Esophagus mucosa (tissue), 1 donor: ENCODE measurements at regions not wholly inside any gene's neighbourhood (a gene's known extent, or its start where the extent isn't known, plus 50 kb on each side); places are given as distances from the start of the nearest gene placed in this dataset.

Source experiments
- ATAC-seq: fragments of 200-7000 bp; cut with Tn5 transposase; one replicate; pipeline ENCODE4 v1.9.1; 2020
- donor health status: DM: yes; HTN: yes; CAD: no.

DNA sequence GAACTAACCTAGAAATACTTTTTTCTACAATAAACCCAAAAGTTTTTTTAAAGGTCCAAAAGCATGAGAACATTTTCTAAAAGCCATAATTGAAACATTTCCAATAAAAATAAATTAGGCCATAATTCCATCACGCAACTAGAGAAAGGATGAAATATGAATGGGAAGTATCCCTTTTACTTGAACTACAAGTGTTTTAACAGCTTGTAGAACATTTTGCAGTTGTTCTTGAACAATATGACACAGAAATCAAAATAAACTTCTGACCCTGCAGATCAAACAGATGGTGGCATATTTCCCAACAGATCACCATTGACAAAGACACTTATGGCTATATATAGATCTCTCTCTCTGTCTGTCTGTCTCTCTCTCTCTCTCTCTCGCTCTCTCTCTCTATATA is 624.4 kb downstream of the PSAT1 start:
- ATAC-seq = no peak

DNA sequence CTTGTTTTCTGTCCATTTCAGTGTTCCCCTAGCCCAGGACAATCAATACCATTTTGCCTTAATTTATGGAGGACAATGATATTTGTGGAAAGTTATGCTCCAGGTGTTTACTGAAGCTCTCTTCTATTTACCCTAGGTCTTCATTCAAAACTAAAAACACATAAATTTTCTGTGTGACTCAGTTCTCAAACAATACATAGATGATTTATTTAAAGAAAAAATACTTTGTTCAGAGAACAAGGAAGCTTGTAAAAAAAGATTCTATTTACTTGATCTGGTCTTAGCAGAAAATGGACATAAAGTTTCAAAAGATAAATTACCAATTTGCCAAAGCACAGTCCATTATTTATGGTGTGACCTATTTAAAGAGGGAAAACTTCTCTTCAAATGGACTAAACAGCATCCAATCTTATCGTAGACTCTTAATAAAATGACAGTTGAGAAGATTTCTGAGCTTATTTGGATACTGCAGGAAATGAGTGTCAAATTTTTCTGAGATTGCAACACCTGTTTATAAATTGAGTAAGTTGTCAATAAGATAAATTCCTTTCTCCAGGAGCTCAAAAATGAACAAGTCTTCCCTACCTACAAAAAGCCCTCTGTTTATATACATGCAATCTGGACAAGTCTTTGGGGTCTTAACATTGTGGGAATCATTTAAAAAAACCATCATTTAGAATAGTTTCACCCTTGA is 627.2 kb downstream of the PSAT1 start:
- ATAC-seq = no peak

DNA sequence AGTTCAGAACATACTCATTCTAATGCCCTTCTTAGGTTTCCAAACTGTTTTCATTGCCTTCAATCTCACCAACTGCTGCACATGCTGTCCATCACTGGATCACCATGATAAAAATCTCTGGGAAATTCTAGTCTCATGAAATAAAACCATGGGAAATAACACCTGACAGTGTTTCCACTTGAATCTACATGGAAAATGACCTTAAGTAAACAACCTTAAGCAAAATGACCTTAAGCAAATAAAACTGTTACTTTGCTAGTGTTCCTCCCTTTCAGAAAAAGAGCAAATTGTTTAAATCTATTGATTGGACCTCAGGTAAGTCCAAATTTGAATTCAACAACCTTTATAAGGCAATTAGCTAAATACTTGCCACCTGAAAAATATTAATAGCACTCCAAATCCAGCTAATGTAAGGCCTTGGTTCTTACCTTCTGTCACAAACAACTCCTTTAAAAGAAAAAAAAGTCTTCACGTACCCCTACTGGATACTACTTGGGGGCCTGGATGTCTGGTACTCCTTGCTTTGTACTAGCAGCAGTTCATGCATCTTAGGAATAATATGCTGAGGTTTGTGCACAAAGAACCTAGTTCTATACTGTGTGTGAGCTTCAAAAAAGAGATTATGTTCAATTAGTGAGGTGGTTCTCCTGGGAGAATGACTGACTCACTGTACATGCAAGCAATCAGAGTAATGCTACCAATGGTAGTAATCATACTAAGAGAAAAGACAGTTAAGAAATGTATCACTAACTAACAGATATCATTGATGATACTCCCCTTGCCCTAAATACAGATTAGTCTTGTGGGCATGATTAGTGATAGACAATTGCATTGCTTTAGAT is 630.4 kb downstream of the PSAT1 start:
- ATAC-seq = no peak

DNA sequence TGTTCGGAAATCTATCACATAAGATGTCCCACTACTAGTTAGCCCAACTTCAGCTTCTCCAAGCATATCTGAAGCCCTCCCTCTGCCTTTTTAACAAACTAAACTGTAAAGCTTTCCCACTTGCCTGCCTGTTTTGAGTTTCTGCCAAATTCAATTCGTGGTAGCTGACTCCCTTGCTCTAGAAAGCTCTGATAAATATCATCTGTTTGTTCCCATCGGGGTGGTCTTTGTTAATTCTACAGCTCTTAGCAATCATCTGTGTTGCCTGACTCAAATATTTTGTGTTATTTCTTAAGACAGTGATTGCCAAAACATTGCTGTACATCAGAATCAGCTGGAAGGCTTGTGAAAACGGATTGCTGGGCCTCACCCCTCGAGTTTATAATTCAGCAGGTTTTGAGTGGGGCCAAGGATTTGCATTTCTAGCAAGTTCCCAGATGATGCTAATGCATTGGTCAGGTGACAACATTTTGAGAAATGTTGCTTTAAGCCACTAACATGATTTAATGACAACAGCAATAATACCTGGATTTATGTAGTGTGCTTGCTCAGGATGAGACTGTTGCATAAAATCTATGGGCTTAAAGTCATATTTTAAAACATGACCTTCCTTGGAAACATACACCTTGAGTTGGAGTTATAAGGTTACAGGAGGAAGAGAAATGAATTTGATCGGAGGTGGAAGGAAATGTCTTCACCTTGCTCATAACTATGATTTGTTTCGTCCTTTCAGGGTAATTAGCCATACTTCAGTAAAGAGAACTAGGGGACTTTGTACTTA is 631.9 kb downstream of the PSAT1 start:
- no peak for ATAC-seq

DNA sequence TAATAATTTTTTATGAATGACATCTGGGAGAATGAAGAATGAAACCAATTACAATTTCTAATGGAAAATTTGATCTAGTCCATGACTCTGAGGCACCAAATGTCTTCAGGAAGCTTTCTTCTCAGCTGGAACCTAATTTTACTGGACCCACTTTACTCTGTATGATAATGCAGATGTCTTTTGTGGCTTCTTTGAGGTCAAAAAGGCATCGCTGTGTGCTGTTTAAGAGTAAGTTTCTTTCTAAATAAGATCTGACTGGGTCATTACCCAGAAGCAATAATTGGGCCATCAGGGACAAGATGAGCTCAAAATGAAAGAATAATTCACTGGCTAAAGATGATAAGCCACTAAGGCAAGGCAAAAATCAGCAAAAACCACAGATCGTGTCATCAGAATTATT is 633.4 kb downstream of the PSAT1 start:
- no peak for ATAC-seq

DNA sequence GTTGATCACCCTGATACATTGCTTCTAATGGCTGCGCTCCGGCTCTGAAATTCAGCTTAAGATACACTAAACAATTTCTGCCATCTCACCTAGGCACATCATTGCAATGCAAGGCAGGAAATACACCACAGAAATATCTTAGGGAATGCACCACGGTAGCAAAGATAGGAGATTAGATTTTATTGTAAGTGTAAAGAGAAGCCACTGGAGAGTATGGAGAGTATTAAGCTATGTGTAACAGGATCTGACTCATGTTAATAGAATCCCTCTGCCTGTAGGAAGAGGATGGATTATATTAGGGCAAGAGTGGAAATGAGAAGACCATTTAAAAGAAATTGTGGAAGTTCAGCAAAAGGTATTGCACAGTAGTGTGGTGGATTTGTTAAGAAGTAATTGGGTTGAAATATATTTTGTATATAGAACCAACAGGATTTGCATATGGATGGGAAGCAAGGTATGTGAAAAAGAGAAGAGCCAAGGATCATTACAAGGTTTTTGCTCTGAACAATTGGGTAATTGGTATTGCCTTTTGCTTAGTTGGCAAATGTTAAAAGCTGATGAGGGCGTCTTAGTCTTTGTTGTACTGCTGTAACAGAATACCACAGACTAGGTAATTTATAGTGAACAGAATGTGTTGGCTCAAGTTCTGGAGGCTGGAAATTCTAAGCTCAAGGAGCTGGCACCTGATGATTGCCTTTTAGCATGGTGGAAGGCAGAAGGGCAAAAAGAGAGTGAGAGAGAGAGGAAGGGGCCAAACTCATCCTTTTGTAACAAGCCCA is 636.1 kb downstream of the PSAT1 start:
- peak; percentile 52 for ATAC-seq

DNA sequence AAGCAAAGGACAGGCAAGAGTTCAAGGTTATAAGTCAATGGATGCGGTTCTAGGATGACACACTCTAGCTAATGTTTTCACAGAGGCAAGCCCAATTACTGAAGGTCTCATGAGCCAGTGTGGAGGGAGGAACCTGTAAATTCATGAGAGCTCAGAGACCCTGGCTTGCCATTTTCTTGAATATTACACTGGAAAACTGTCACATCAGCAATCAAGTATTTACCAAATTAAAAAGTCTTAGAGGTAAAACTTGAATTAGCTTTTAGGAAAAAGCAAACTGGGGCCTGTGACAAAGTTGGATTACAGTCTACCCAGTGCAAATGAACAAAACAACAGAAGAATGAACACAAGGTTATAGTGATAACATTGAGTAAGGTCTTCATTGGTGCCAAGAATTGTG is 636.9 kb upstream of the TLE4 start:
- ATAC-seq = no peak

DNA sequence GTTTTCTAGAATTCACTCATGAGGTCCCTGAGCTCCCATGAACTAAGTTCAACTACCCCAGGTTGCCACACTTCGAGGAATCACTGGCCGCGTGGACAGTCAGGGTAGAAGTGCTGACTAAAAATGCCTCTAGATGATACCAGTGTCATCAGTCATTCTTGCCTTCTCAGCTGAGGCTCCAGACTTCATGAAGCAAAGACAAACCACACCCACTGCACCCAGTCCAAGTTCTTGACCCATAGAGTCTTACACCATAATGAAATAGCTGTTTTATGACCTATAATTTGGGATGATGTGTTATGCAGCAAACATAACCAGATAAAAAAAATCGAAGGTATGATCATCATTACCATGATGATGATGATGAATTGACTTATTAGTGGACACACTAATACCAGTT is 632.9 kb upstream of the TLE4 start:
- no peak for ATAC-seq

DNA sequence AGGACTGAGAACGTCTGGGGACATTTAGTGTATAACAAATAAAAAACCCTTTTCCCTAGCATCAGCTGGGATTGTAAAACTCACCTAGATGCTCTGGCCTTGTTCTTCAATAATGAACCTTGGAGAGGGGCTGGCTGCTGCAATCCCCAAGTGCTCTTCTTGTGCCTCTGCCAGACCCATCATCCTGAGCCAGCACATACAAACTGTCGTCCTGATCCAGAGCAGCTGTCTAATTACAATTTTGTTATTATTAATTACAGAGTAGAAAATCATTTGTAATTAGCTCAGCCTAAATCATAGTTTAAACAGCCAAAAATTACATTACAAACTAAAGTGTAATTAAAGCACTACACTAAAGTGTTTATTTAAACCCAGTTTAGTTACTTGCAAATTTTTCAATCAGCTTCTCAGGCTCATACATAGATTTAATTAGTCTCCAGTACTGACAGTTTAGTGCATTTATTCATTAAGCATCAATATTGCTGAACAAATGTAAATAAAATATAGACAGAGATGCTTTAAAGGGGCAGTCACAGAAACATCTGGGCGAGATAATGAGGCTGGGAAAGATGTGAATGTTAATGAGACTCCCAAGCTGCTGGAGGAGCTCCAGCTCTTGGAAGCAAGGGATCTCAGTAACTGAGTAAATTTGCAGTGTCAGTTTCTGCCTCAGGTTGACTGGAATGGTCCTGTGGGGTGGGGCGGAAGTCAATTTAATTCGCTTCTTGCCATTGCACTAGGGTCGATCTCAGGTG is 632.3 kb upstream of the TLE4 start:
- no peak for ATAC-seq

DNA sequence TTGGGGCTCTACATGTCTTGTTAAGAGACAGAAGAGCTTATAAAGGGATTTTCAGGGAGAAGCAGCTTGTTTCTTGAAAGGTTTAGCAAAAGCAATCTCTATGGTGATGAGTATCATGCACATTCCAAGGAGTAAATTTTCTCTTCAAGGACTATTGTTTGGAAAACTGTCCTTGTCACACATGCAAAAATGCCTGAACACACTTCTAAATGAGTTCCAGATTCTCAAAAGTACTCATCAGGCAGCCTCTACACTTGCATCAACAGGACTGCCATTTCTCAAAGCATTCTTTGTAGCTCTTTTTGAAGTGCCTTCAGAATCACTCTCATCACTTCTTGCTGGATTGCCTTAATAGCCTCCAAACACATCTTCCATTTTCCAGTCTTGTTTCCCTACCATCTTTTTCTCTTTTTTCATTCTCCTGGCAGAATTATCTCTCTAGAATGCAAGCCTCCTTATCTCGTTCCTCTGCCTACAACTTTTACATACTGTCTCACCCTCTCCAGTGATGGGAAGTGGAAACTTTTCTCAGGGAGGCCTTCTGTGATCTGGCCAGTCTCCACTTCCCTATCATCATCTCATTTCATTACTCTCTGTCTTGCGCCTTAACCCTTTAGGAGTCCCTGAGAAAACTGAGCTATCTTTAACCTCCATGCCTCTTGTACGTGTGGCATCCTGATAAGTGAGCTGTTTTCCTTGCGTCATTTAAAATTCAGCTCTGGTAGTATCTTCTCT is 631.5 kb upstream of the TLE4 start:
- ATAC-seq = no peak

DNA sequence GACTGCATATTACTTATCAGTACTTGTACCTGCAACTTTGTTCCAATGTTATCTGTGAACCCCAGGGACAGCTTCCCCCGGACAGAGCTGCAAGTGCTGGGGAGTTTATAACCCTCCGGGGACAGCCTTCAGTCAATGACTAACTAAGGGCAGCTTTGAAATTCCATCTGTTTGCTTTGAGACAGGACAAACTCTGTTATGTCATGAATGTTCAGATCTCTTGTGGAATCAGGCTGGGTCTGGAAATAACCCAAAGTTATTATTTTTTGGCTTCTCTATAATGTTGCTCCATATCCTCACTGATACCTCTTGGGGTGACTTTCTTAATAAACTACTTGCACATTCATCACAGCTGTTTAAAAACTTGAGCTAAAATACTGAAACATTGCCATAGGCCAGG is 617.5 kb upstream of the TLE4 start:
- no peak for ATAC-seq

DNA sequence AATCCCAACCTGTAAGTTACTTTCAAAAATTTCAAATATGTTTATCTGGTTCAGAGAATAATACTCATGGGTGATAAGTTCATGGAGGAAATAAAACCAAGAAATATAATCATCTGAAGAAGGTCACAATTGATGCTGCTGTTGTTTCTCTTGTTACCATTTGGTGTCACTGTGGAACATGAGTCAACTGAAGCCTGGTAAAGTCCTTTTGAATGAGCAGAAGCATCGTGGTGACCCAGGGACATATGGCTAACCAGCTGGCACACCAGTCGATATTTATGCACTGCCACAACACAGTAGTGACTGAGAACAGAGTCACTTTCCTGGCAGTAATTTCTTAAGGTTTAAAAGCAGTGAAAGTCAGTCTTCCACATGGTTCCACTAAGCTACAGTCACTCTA is 612.9 kb upstream of the TLE4 start:
- no peak for ATAC-seq

DNA sequence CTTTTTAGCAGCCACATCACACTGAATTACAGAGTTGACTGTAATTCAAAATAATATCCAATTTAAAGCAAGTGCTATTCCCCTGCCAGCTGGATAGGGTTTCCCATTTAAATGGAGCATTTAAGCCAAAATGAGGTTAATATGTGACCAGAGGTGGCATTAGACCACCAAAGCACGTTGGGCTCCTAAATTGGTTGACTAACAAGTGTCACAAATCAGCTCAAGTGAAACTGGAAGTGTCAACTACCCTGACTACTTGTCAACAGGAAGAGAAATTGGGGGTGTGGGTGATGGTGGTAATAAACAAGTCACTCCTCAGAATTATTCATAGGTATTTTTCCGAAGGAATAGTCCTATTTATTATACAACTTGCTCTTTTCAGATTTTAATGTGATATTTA is 609.6 kb upstream of the TLE4 start:
- ATAC-seq = no peak

DNA sequence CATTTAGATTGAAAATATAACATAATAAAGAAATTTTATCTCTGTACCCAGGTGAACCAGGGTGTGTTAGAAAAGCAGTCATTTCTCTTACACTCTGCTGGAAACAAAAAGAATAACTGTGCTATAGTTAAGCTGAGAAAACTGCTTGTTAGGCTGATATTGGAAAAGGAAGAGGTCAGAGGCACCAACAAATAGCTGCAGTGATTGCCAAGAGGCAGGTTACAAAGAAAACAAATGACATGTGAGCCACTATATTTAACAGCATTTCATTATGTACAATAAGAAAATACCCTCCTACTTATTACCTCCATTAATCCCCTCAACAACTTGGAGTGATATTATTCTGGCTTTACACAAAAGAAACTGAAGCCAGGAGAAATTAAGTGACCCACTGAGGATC is 607.9 kb upstream of the TLE4 start:
- no peak for ATAC-seq

DNA sequence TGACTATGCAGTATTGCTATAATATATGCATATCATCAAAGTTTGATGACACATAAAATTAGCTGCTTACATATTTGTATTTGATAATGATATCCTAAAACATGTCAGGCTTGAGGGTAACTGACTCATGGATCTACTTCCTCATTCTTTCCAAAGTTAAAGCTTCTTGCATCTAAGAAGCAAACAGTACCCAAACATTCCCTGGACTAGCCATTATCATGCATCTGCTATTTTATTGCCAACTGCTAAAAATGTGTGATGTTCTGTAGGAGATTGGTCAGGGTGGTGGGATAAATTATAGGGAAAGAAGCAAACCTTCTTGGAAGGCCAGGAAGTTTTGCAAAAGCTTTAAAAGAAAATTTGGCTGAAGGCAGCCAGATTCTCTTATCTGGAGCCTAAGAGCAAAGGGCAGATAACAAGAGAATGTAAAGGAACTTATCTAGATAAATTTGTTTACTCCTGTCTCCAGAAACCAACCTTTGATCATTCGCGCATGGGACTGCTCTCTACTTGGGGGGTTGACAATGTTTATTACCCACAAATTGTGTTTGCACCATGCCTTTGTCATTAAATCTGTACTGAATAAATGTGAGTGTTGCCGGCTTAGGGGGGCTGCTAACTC is 604.1 kb upstream of the TLE4 start:
- ATAC-seq = no peak

DNA sequence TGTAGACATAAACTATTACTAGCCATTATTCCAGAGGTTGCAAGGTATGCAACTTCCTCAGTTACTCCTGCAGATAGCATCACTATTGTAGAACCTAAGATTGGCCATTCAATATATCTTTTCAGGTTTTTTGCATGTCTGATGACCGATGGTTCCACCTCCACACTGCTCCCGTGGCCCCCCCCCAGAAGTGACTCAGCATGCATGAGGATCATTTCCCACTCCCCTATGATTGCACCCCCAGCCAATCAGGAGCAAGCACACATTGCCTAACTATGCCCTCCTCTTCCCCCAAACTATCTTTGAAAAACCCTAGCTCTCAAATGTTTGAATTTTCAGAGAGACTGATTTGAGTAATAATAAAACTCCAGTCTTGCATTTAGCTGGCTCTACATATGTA is 601.4 kb upstream of the TLE4 start:
- no peak for ATAC-seq

DNA sequence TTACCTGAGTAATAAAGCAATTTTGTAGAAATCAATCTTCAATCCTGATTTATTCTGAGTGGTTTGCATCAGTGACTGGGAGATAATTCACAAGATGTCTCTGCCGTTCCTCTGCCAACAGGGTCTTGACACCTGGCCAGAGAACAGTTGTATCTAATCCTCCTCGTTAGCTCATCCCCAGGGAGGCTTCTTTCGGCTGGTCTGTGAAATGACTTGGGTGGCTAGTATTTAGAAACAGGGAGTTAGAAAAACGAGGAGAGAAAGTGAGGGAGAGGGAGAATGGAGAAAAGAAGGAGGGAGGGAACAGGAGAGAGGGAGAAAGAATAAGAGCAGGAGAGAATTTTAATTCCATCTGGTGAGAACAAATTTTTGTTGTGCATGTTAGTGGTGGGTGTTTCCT is 600.2 kb upstream of the TLE4 start:
- ATAC-seq = no peak

DNA sequence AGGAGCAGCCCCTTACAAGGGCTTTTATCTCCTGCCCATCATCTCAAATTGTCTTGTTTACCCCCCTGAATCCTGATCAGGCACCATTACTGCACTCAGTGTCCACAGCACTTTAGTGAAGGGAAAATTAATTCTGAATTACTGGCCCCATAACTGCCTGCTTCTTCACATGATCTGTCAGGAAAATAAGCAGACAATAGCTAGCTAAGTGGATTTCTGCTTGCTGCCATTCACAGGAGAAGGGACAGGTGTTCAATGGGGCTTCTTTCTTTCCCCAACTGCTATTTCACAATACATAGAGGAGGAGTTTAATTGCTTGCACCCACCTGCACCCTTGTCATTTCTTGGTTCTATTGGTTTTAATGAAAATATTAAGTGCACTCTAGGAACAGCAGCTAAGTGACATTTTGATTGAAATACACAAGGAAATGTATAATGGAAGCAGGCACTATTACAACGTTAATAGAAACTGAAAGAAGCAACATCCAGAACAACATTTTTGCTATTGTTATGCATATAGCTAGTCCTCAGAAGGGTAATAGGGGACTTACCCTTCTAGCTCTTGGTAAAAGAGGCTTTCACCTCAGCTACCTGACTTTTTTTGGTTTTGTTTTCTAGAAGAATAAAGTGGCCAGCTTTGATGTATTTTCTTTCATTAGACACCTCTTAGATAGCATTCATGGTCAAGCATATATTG is 599.3 kb upstream of the TLE4 start:
- ATAC-seq = no peak

DNA sequence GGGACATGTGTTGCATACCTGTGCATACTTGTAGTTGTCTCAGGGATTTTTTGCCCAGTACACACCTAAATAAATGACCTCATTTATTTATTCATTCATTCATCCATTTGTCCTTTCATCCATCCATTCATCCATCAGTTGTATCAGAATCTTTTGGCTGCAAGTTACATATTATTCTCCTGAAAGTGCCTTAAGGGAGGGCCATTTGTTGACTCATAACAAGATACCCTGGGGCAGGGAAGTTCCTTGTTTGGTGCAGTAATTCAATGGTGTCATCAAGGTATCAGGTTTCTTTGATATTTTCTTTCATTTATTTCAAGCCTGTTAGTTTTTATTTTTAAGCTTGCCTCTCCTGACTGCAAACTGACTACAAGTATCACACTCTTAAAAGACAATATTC is 597.9 kb upstream of the TLE4 start:
- no peak for ATAC-seq

DNA sequence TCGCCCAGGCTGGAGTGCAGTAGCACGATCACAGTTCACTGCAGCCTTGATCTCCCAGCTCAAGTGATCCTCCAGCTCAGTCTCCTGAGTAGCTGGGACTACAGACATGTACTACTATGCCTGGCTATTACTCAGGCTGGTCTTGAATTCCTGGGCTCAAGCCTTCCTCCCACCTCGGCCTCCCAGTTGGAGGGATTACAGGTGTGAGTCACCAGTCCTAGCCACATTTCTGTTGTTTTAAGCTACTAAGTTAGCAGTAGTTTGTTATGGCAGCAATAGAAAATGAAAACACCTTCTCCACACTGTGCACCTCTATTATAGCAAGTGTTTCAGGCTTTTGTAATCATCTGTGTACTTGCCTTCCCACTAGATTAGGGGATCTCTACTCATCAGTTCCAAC is 588.9 kb upstream of the TLE4 start:
- no peak for ATAC-seq
